KMS-11 (cell line): ENCODE measurements at regions not wholly inside any gene's neighbourhood (a gene's known extent, or its start where the extent isn't known, plus 50 kb on each side); places are given as distances from the start of the nearest gene placed in this dataset.
"Not testable (repeated sequence)": the region's sequence is repeated elsewhere in the genome, so short reads cannot be mapped to it uniquely, and the experiment has no call there.

Experiments used
- H2AFZ ChIP-seq: fragments of 200-600 bp; sonication (generic); 2 replicates; pipeline ENCODE4 v1.6.1; 2016; ENCODE audit warnings: antibody characterized with exemption, mixed run types, low read depth
- H3K27ac ChIP-seq: fragments of 200-600 bp; sonication (generic); 2 replicates; pipeline ENCODE4 v1.6.1; 2016; ENCODE audit warnings: mild to moderate bottlenecking, mixed run types
- H3K27me3 ChIP-seq: fragments of 200-600 bp; sonication (generic); 2 replicates; pipeline ENCODE4 v1.6.1; 2017; ENCODE audit warnings: mild to moderate bottlenecking, low read depth, mixed run types, moderate library complexity; ENCODE audit not compliant: insufficient read depth
- H3K36me3 ChIP-seq: fragments of 200-600 bp; sonication (generic); 2 replicates; pipeline ENCODE4 v1.6.1; 2017; ENCODE audit warnings: mild to moderate bottlenecking, mixed run types; ENCODE audit not compliant: insufficient read depth
- H3K4me1 ChIP-seq: fragments of 200-600 bp; sonication (generic); 2 replicates; pipeline ENCODE4 v1.6.1; 2016; ENCODE audit warnings: mild to moderate bottlenecking, low read depth, mixed run types; ENCODE audit not compliant: poor library complexity, severe bottlenecking
- H3K4me2 ChIP-seq: fragments of 200-600 bp; sonication (generic); 2 replicates; pipeline ENCODE4 v1.7.0; 2016; ENCODE audit warnings: mild to moderate bottlenecking, mixed run types
- H3K4me3 ChIP-seq: fragments of 200-600 bp; sonication (generic); IDR thresholded peaks from 2 replicates; pipeline ENCODE4 v1.6.1; 2017; ENCODE audit warnings: low read depth, low read length, mixed read lengths; ENCODE audit not compliant: insufficient read depth
- H3K79me2 ChIP-seq: fragments of 200-600 bp; sonication (generic); 2 replicates; pipeline ENCODE4 v1.6.1; 2016; ENCODE audit warnings: low read depth, mixed run types; ENCODE audit not compliant: insufficient read depth
- H3K9ac ChIP-seq: fragments of 200-600 bp; sonication (generic); 2 replicates; pipeline ENCODE4 v1.6.1; 2016; ENCODE audit warnings: mild to moderate bottlenecking, mixed run types
- H4K20me1 ChIP-seq: fragments of 200-600 bp; sonication (generic); 2 replicates; pipeline ENCODE4 v1.6.1; 2016; ENCODE audit warnings: mild to moderate bottlenecking, mixed run types; ENCODE audit not compliant: insufficient read depth
- CTCF ChIP-seq: fragments of 200-600 bp; sonication (generic); conservative IDR thresholded peaks from 2 replicates; pipeline ENCODE4 v1.6.1; 2017; ENCODE audit warnings: low read depth, mild to moderate bottlenecking, antibody characterized with exemption, low read length, moderate library complexity, mixed read lengths

- H3K36me3 ChIP-seq, H4K20me1 ChIP-seq, H3K27me3 ChIP-seq, H3K79me2 ChIP-seq, H3K4me1 ChIP-seq, H3K9ac ChIP-seq, H3K4me2 ChIP-seq, H3K27ac ChIP-seq, H3K4me3 ChIP-seq, H2AFZ ChIP-seq: not testable (repeated sequence)
Observed at GRCh38 chr2:111530239-111530965, 353.6 kb downstream of the ANAPC1 start.

- H3K27me3 ChIP-seq, H3K4me2 ChIP-seq, H3K4me1 ChIP-seq, H3K4me3 ChIP-seq, H3K79me2 ChIP-seq, H3K36me3 ChIP-seq, H2AFZ ChIP-seq, H4K20me1 ChIP-seq, H3K27ac ChIP-seq, H3K9ac ChIP-seq: not testable (repeated sequence)
Observed at GRCh38 chr2:111532682-111533556, 351.1 kb downstream of the ANAPC1 start.

- not testable (repeated sequence) for H3K79me2 ChIP-seq, H4K20me1 ChIP-seq, H3K27ac ChIP-seq, H3K9ac ChIP-seq, H3K4me3 ChIP-seq, H3K4me1 ChIP-seq, H3K4me2 ChIP-seq, H3K27me3 ChIP-seq, H2AFZ ChIP-seq, H3K36me3 ChIP-seq
Observed at GRCh38 chr2:111533557-111534247, 350.3 kb downstream of the ANAPC1 start.

- H3K4me3 ChIP-seq = no peak overlapping the region
- H3K9ac ChIP-seq = no peak overlapping the region
- H3K79me2 ChIP-seq = no peaks in the 10 kb centered on the region
- no peaks in the 10 kb centered on the region for H4K20me1 ChIP-seq
- no peaks in the 10 kb centered on the region for H3K27me3 ChIP-seq
- no peak overlapping the region for H3K4me2 ChIP-seq
- H2AFZ ChIP-seq = no peak overlapping the region
- no peaks in the 10 kb centered on the region for H3K4me1 ChIP-seq
- H3K36me3 ChIP-seq = no peaks in the 10 kb centered on the region
- TF ChIP-seq CTCF = no peak
- no peak overlapping the region for H3K27ac ChIP-seq
Observed at GRCh38 chr2:111534910-111535352, 349.1 kb downstream of the ANAPC1 start.

GRCh38 chr2:111535404-111535803 lies 348.6 kb downstream of the ANAPC1 start:
- Histone ChIP-seq H3K79me2 (no peaks in the 10 kb centered on the region), H3K27ac (no peak overlapping the region), H3K36me3 (no peaks in the 10 kb centered on the region), H4K20me1 (no peaks in the 10 kb centered on the region), H3K4me1 (no peaks in the 10 kb centered on the region), H3K9ac (no peak overlapping the region), H3K4me3 (no peak overlapping the region), H3K27me3 (no peaks in the 10 kb centered on the region), H2AFZ (no peak overlapping the region), H3K4me2 (no peak overlapping the region)
- TF ChIP-seq CTCF = no peak
